ENCODE measurements at regions not wholly inside any gene's neighbourhood (a gene's known extent, or its start where the extent isn't known, plus 50 kb on each side); places are given as distances from the start of the nearest gene placed in this dataset.

- TF ChIP-seq ARNT (IDR thresholded peaks at IDR 0.05) (no peak), MBNL3 (CRISPR knock-in tag; conservative IDR thresholded peaks at IDR 0.05) (no peak), ZBED4 (CRISPR knock-in tag; IDR thresholded peaks at IDR 0.05; ENCODE audit: borderline replicate concordance) (no peak), NCOA2 (CRISPR knock-in tag; IDR thresholded peaks at IDR 0.05) (no peak), TBX2 (CRISPR knock-in tag; IDR thresholded peaks at IDR 0.05; ENCODE audit: borderline replicate concordance) (no peak), SATB2 (CRISPR knock-in tag; IDR thresholded peaks at IDR 0.05) (no peak), MIXL1 (CRISPR knock-in tag; IDR thresholded peaks at IDR 0.05) (no peak)
Measured at GRCh38 chr4:45578874-45579273, 545.0 kb downstream of the GABRG1 start (continued).

DNA sequence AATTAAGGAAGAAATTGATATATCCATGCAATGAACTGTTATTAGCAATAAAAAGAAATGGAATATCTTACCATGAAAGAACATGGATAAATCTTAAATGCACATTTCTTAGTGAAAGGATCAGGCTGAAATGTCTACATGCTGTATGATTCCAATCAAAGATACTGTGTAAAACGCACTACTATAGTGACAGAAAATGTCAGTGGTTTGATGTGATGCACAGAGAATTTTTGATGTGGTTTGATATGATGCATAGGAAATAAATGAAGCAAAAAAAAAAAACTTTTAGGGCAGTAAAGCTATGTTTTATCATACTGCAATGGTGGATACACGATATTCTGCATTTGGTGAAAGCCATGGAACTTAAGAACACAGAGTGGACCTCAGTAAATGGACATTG, 547.6 kb downstream of the GABRG1 start:
- WGBS (ENCODE audit: low lambda C conversion rate): 0% methylated on average over 2 of the region's 2 CpGs
- no peaks in the 10 kb centered on the region for H3K27me3 ChIP-seq (ENCODE audit: control insufficient read depth in 1 of 2, insufficient read depth in 2 of 2, low read length in 2 of 2)
- H2AFZ ChIP-seq (ENCODE audit: low read length): no peak overlapping the region
- ChIA-PET CTCF (ENCODE audit: low intra/inter-chr PET ratio, low total read pairs) (no interaction called here), POLR2A (no interaction called here)
- H3K79me2 ChIP-seq (ENCODE audit: insufficient read depth, low read length): no peaks in the 10 kb centered on the region
- no peak overlapping the region for H3K4me2 ChIP-seq (ENCODE audit: low read depth, low read length)
- no peaks in the 10 kb centered on the region for H3K36me3 ChIP-seq (replicated peaks in 1 of 2; ENCODE audit: control insufficient read depth in 1 of 2, insufficient read depth in 2 of 2, low read length in 2 of 2)
- H3K4me3 ChIP-seq (replicated peaks in 1 of 3; ENCODE audit: insufficient read depth in 1 of 3, low read depth in 2 of 3, low read length in 3 of 3): no peak overlapping the region
- no peaks in the 10 kb centered on the region for H3K4me1 ChIP-seq (ENCODE audit: insufficient read depth, low read length)
- H3K9ac ChIP-seq (ENCODE audit: insufficient read depth, low read depth, low read length): no peak overlapping the region
- DNase-seq (ENCODE audit: low spot score): no peak
- no peak overlapping the region for H3K27ac ChIP-seq (ENCODE audit: extremely low read length, insufficient read depth, low read length)
- no peaks in the 10 kb centered on the region for H3K9me3 ChIP-seq (ENCODE audit: low read length)
- no peaks in the 10 kb centered on the region for H4K20me1 ChIP-seq (ENCODE audit: insufficient read depth, low read length)
- intact Hi-C loops (cut with micrococcal nuclease; ENCODE audit: unreplicated experiment) (no loop called here), in situ Hi-C loops (cut with HindIII; ENCODE audit: extremely low pct_ligation_motif_present, low pct_unique_long_range_greater_than_20kb) (no loop called here)
- no TSS peak for BruUV-seq (replicated peaks)
- no peak for ATAC-seq
- no peak for FAIRE-seq
- TF ChIP-seq, protein P1, sequence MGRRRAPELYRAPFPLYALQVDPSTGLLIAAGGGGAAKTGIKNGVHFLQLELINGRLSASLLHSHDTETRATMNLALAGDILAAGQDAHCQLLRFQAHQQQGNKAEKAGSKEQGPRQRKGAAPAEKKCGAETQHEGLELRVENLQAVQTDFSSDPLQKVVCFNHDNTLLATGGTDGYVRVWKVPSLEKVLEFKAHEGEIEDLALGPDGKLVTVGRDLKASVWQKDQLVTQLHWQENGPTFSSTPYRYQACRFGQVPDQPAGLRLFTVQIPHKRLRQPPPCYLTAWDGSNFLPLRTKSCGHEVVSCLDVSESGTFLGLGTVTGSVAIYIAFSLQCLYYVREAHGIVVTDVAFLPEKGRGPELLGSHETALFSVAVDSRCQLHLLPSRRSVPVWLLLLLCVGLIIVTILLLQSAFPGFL (CRISPR knock-in tag; IDR thresholded peaks at IDR 0.05): no peak
- TF ChIP-seq, protein P2, sequence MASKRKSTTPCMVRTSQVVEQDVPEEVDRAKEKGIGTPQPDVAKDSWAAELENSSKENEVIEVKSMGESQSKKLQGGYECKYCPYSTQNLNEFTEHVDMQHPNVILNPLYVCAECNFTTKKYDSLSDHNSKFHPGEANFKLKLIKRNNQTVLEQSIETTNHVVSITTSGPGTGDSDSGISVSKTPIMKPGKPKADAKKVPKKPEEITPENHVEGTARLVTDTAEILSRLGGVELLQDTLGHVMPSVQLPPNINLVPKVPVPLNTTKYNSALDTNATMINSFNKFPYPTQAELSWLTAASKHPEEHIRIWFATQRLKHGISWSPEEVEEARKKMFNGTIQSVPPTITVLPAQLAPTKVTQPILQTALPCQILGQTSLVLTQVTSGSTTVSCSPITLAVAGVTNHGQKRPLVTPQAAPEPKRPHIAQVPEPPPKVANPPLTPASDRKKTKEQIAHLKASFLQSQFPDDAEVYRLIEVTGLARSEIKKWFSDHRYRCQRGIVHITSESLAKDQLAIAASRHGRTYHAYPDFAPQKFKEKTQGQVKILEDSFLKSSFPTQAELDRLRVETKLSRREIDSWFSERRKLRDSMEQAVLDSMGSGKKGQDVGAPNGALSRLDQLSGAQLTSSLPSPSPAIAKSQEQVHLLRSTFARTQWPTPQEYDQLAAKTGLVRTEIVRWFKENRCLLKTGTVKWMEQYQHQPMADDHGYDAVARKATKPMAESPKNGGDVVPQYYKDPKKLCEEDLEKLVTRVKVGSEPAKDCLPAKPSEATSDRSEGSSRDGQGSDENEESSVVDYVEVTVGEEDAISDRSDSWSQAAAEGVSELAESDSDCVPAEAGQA (IDR thresholded peaks at IDR 0.05; ENCODE audit: low read depth): no peak
- TF ChIP-seq, protein P2 (CRISPR knock-in tag; IDR thresholded peaks at IDR 0.05; ENCODE audit: borderline replicate concordance): no peak
- no peak for TF ChIP-seq PPARG (CRISPR knock-in tag; conservative IDR thresholded peaks at IDR 0.05)
- no peak for TF ChIP-seq MXD1 (CRISPR knock-in tag; IDR thresholded peaks at IDR 0.05)
- no peak for TF ChIP-seq ZNF337 (CRISPR knock-in tag; IDR thresholded peaks at IDR 0.05; ENCODE audit: borderline replicate concordance, low read depth)
- TF ChIP-seq SUZ12 (IDR thresholded peaks at IDR 0.05; ENCODE audit: low read depth, low read length): no peak
- no peak for TF ChIP-seq POGZ (CRISPR knock-in tag; IDR thresholded peaks at IDR 0.05)

Data from HepG2 (cell line).